OCI-LY1 (cell line): ENCODE measurements at regions not wholly inside any gene's neighbourhood (a gene's known extent, or its start where the extent isn't known, plus 50 kb on each side); places are given as distances from the start of the nearest gene placed in this dataset.

Experiments used
- H2AFZ ChIP-seq: fragments of 200-600 bp; sonication (generic), shearing (Covaris generic); 2 replicates; pipeline ENCODE4 v1.6.0; 2014; ENCODE audit warnings: antibody characterized with exemption, mild to moderate bottlenecking, low read length
- H3F3A ChIP-seq: fragments of 200-600 bp; sonication (generic), shearing (Covaris generic); 2 replicates; pipeline ENCODE4 v1.6.0; 2014; ENCODE audit warnings: mild to moderate bottlenecking, antibody characterized with exemption, low read length, moderate library complexity; ENCODE audit not compliant: insufficient read depth
- H3K27ac ChIP-seq: fragments of 200-600 bp; sonication (generic); 2 replicates; pipeline ENCODE4 v1.5.1; 2014; ENCODE audit warnings: low read length, mixed run types, mild to moderate bottlenecking, low read depth; ENCODE audit not compliant: poor library complexity, severe bottlenecking
- H3K27me3 ChIP-seq: fragments of 200-600 bp; sonication (generic); 2 replicates; pipeline ENCODE4 v1.6.0; 2014; ENCODE audit warnings: antibody characterized with exemption, mild to moderate bottlenecking, low read length, moderate library complexity; ENCODE audit not compliant: insufficient read depth
- H3K36me3 ChIP-seq: fragments of 200-600 bp; sonication (generic); 2 replicates; pipeline ENCODE4 v1.6.1; 2014; ENCODE audit warnings: mild to moderate bottlenecking, antibody characterized with exemption, low read length, moderate library complexity, mixed read lengths; ENCODE audit not compliant: insufficient read depth
- H3K4me1 ChIP-seq: fragments of 200-600 bp; sonication (generic); 2 replicates; pipeline ENCODE4 v1.5.1; 2014; ENCODE audit warnings: mild to moderate bottlenecking, low read length, moderate library complexity; ENCODE audit not compliant: insufficient read depth, severe bottlenecking
- H3K4me2 ChIP-seq: fragments of 200-600 bp; sonication (generic), shearing (Covaris generic); 2 replicates; pipeline ENCODE4 v1.6.1; 2014; ENCODE audit warnings: low read length
- H3K4me3 ChIP-seq: fragments of 200-600 bp; sonication (generic); 2 replicates; pipeline ENCODE4 v1.5.1; 2014; ENCODE audit warnings: low read length, low read depth, mild to moderate bottlenecking, mixed read lengths; ENCODE audit not compliant: poor library complexity, severe bottlenecking
- H3K79me2 ChIP-seq: fragments of 200-600 bp; shearing (Covaris generic); 2 replicates; pipeline ENCODE4 v1.6.1; 2016; ENCODE audit warnings: mixed run types, low read length, mixed read lengths; ENCODE audit not compliant: insufficient read depth
- H3K9ac ChIP-seq: fragments of 200-600 bp; sonication (generic), shearing (Covaris generic); 2 replicates; pipeline ENCODE4 v1.6.1; 2014; ENCODE audit warnings: mild to moderate bottlenecking, low read length, mixed read lengths
- H3K9me2 ChIP-seq: fragments of 200-600 bp; sonication (generic), shearing (Covaris generic); 2 replicates; pipeline ENCODE4 v1.6.1; 2014; ENCODE audit warnings: low read depth, mild to moderate bottlenecking, low read length, mixed read lengths
- H3K9me3 ChIP-seq: fragments of 200-600 bp; shearing (Covaris generic); 2 replicates; pipeline ENCODE4 v1.6.1; 2014; ENCODE audit warnings: low read length, mixed read lengths
- H4K20me1 ChIP-seq: fragments of 200-600 bp; sonication (generic), shearing (Covaris generic); 2 replicates; pipeline ENCODE4 v1.6.0; 2016; ENCODE audit warnings: mild to moderate bottlenecking, low read length; ENCODE audit not compliant: insufficient read depth
- EZH2 ChIP-seq: fragments of 200-600 bp; sonication (generic), shearing (Covaris generic); IDR thresholded peaks from 2 replicates; pipeline ENCODE4 v1.8.0; 2017; ENCODE audit warnings: borderline replicate concordance, mixed run types, mild to moderate bottlenecking, antibody characterized with exemption, low read length, moderate library complexity, mixed read lengths
- TF ChIP-seq, protein P1 (sequence below): fragments of 200-600 bp; sonication (generic), shearing (Covaris generic); IDR thresholded peaks from 2 replicates; pipeline ENCODE4 v1.5.1; 2017; ENCODE audit warnings: mild to moderate bottlenecking, antibody characterized with exemption, low read length, moderate library complexity, mixed read lengths

DNA sequence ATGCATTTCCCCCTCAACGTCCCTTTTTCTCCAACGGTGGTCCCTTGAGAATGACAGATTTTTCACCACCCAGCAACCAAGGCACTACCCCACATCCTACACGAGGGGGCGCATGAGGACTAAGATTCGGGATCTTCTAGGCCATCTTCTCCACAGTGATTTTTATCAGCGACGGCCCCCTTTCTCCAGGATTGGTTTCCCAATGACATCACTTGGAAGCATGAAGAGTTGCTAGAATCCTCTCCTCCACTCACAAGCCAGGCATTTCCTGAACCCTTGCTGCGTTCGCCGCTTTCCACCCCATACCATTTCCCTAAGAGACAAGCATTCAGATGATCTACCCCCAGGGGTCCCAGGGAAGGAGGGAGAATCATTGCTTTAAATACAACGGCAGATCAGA lies 252.0 kb downstream of the HIVEP2 start:
- H3F3A ChIP-seq: no peaks in the 10 kb centered on the region

GRCh38 chr6:142693441-142693840 lies 251.5 kb downstream of the HIVEP2 start:
- H3K27ac ChIP-seq: no peak overlapping the region
- no peaks in the 10 kb centered on the region for H3K79me2 ChIP-seq
- H3K9me3 ChIP-seq: no peaks in the 10 kb centered on the region
- no peaks in the 10 kb centered on the region for H3K9me2 ChIP-seq
- H3K4me1 ChIP-seq: no peaks in the 10 kb centered on the region
- H2AFZ ChIP-seq: no peak overlapping the region
- no peaks in the 10 kb centered on the region for H3F3A ChIP-seq
- no peaks in the 10 kb centered on the region for H4K20me1 ChIP-seq
- no peak overlapping the region for H3K4me3 ChIP-seq
- no peaks in the 10 kb centered on the region for H3K36me3 ChIP-seq
- no peak for TF ChIP-seq EZH2
- TF ChIP-seq, protein P1, sequence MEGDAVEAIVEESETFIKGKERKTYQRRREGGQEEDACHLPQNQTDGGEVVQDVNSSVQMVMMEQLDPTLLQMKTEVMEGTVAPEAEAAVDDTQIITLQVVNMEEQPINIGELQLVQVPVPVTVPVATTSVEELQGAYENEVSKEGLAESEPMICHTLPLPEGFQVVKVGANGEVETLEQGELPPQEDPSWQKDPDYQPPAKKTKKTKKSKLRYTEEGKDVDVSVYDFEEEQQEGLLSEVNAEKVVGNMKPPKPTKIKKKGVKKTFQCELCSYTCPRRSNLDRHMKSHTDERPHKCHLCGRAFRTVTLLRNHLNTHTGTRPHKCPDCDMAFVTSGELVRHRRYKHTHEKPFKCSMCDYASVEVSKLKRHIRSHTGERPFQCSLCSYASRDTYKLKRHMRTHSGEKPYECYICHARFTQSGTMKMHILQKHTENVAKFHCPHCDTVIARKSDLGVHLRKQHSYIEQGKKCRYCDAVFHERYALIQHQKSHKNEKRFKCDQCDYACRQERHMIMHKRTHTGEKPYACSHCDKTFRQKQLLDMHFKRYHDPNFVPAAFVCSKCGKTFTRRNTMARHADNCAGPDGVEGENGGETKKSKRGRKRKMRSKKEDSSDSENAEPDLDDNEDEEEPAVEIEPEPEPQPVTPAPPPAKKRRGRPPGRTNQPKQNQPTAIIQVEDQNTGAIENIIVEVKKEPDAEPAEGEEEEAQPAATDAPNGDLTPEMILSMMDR: no peak
- no peak overlapping the region for H3K4me2 ChIP-seq
- H3K27me3 ChIP-seq: no peaks in the 10 kb centered on the region
- H3K9ac ChIP-seq: no peak overlapping the region

More for the DNA sequence above, 252.0 kb downstream of the HIVEP2 start:
- TF ChIP-seq EZH2: no peak
- TF ChIP-seq, protein P1: peak; percentile 96
- no peak overlapping the region for H3K27ac ChIP-seq
- no peaks in the 10 kb centered on the region for H3K27me3 ChIP-seq
- H3K9ac ChIP-seq: no peak overlapping the region
- H3K9me2 ChIP-seq: no peaks in the 10 kb centered on the region
- H4K20me1 ChIP-seq: no peaks in the 10 kb centered on the region
- H3K4me1 ChIP-seq: no peaks in the 10 kb centered on the region
- H3K9me3 ChIP-seq: no peaks in the 10 kb centered on the region
- H2AFZ ChIP-seq: no peak overlapping the region
- no peak overlapping the region for H3K4me3 ChIP-seq
- no peaks in the 10 kb centered on the region for H3K36me3 ChIP-seq
- H3K79me2 ChIP-seq: no peaks in the 10 kb centered on the region
- H3K4me2 ChIP-seq: no peak overlapping the region

GRCh38 chr6:142694054-142694453 lies 250.9 kb downstream of the HIVEP2 start:
- TF ChIP-seq EZH2: no peak
- TF ChIP-seq, protein P1: no peak
- Histone ChIP-seq H3K9ac (no peak overlapping the region), H3K9me2 (no peaks in the 10 kb centered on the region), H3K36me3 (no peaks in the 10 kb centered on the region), H3K27me3 (no peaks in the 10 kb centered on the region), H3K4me2 (no peak overlapping the region), H3K27ac (no peak overlapping the region), H3K4me1 (no peaks in the 10 kb centered on the region), H2AFZ (no peak overlapping the region), H3K79me2 (no peaks in the 10 kb centered on the region), H3F3A (no peaks in the 10 kb centered on the region), H4K20me1 (no peaks in the 10 kb centered on the region), H3K4me3 (no peak overlapping the region), H3K9me3 (no peaks in the 10 kb centered on the region)
